Duodenal mucosa (tissue), 2 donors: ENCODE measurements at regions not wholly inside any gene's neighbourhood (a gene's known extent, or its start where the extent isn't known, plus 50 kb on each side); places are given as distances from the start of the nearest gene placed in this dataset.

Experiments
- H3K27ac ChIP-seq: one replicate; pipeline ENCODE4 v1.7.0; 2013; ENCODE audit warnings: low read depth, low read length
- H3K27me3 ChIP-seq, 2 donors: one replicate each; pipeline ENCODE4 v1.7.0; 2013; ENCODE audit warnings: low read length in 2 of 2, control low read depth in 1 of 2; ENCODE audit not compliant: insufficient read depth in 2 of 2, control insufficient read depth in 1 of 2
- H3K36me3 ChIP-seq, 2 donors: one replicate each; pipeline ENCODE4 v1.7.0; 2013; ENCODE audit warnings: low read length in 2 of 2, control low read depth in 1 of 2; ENCODE audit not compliant: insufficient read depth in 2 of 2, control insufficient read depth in 1 of 2
- H3K4me1 ChIP-seq, 2 donors: one replicate each; pipeline ENCODE4 v1.7.0; 2013; ENCODE audit warnings: low read length in 2 of 2, control low read depth in 1 of 2; ENCODE audit not compliant: insufficient read depth in 2 of 2, control insufficient read depth in 1 of 2
- H3K4me3 ChIP-seq, 2 donors: one replicate each; pipeline ENCODE4 v1.7.0; 2013; ENCODE audit warnings: low read length in 2 of 2, low read depth in 1 of 2
- H3K9ac ChIP-seq, 2 donors: one replicate each; pipeline ENCODE4 v1.7.0; 2013; ENCODE audit warnings: low read length in 2 of 2, low read depth in 1 of 2
- H3K9me3 ChIP-seq, 2 donors: one replicate each; pipeline ENCODE4 v1.7.0; 2013; ENCODE audit warnings: low read length in 2 of 2, control low read depth in 1 of 2; ENCODE audit not compliant: control insufficient read depth in 1 of 2

GRCh38 chrX:776061-776460 is 145.5 kb downstream of the SHOX start:
- Histone ChIP-seq H3K9me3 (peaks cover 6 to 9% of the 10 kb centered on the region in 2 donors), H3K27ac (no peak overlapping the region), H3K4me1 (no peaks in the 10 kb centered on the region), H3K36me3 (no peaks in the 10 kb centered on the region), H3K27me3 (no peaks in the 10 kb centered on the region), H3K9ac (no peak overlapping the region), H3K4me3 (no peak overlapping the region)

GRCh38 chrX:774536-774935 is 143.9 kb downstream of the SHOX start:
- no peaks in the 10 kb centered on the region for H3K4me1 ChIP-seq
- no peaks in the 10 kb centered on the region for H3K27me3 ChIP-seq
- H3K27ac ChIP-seq = no peak overlapping the region
- no peak overlapping the region for H3K4me3 ChIP-seq
- H3K9ac ChIP-seq = no peak overlapping the region
- H3K36me3 ChIP-seq = no peaks in the 10 kb centered on the region
- H3K9me3 ChIP-seq = peaks cover 4 to 9% of the 10 kb centered on the region in 2 donors

- Histone ChIP-seq H3K9me3 (peaks cover 5% of the 10 kb centered on the region in 2 donors), H3K27me3 (no peaks in the 10 kb centered on the region), H3K4me3 (no peak overlapping the region), H3K36me3 (no peaks in the 10 kb centered on the region), H3K9ac (no peak overlapping the region), H3K27ac (no peak overlapping the region), H3K4me1 (no peaks in the 10 kb centered on the region)
Measured at GRCh38 chrX:773292-774025, 142.9 kb downstream of the SHOX start.

GRCh38 chrX:771536-771935 is 140.9 kb downstream of the SHOX start:
- H3K4me3 ChIP-seq = no peak overlapping the region
- H3K9ac ChIP-seq = no peak overlapping the region
- H3K27me3 ChIP-seq = no peaks in the 10 kb centered on the region
- H3K36me3 ChIP-seq = no peaks in the 10 kb centered on the region
- H3K9me3 ChIP-seq = peaks cover 8 to 15% of the 10 kb centered on the region in 2 donors
- no peak overlapping the region for H3K27ac ChIP-seq
- no peaks in the 10 kb centered on the region for H3K4me1 ChIP-seq

- H3K9me3 ChIP-seq = peaks cover 8 to 15% of the 10 kb centered on the region in 2 donors
- H3K4me1 ChIP-seq = no peaks in the 10 kb centered on the region
Measured at GRCh38 chrX:769796-770195, 139.2 kb downstream of the SHOX start.

GRCh38 chrX:768596-768995 is 138.0 kb downstream of the SHOX start:
- H3K4me3 ChIP-seq = no peak overlapping the region
- no peak overlapping the region for H3K27ac ChIP-seq
- H3K9me3 ChIP-seq = peaks cover 8 to 15% of the 10 kb centered on the region in 2 donors

More at GRCh38 chrX:769796-770195, 139.2 kb downstream of the SHOX start:
- Histone ChIP-seq H3K27ac (no peak overlapping the region), H3K27me3 (no peaks in the 10 kb centered on the region), H3K36me3 (no peaks in the 10 kb centered on the region), H3K9ac (no peak overlapping the region), H3K4me3 (no peak overlapping the region)

GRCh38 chrX:758917-759316 is 128.3 kb downstream of the SHOX start:
- Histone ChIP-seq H3K27ac (no peak overlapping the region), H3K4me1 (no peaks in the 10 kb centered on the region), H3K4me3 (no peak overlapping the region), H3K9me3 (peaks cover 2 to 3% of the 10 kb centered on the region in 2 donors), H3K27me3 (no peaks in the 10 kb centered on the region), H3K9ac (no peak overlapping the region), H3K36me3 (no peaks in the 10 kb centered on the region)

More at GRCh38 chrX:768596-768995, 138.0 kb downstream of the SHOX start:
- H3K9ac ChIP-seq = no peak overlapping the region
- no peaks in the 10 kb centered on the region for H3K27me3 ChIP-seq
- H3K4me1 ChIP-seq = no peaks in the 10 kb centered on the region
- no peaks in the 10 kb centered on the region for H3K36me3 ChIP-seq

- no peaks in the 10 kb centered on the region for H3K36me3 ChIP-seq
- H3K4me1 ChIP-seq = no peaks in the 10 kb centered on the region
- no peak overlapping the region for H3K27ac ChIP-seq
- no peaks in the 10 kb centered on the region for H3K27me3 ChIP-seq
- no peaks in the 10 kb centered on the region for H3K9me3 ChIP-seq
- no peak overlapping the region for H3K4me3 ChIP-seq
- no peak overlapping the region for H3K9ac ChIP-seq
Measured at GRCh38 chrX:750812-751211, 120.2 kb downstream of the SHOX start.

GRCh38 chrX:750263-750662 is 119.7 kb downstream of the SHOX start:
- H3K36me3 ChIP-seq = no peaks in the 10 kb centered on the region
- peaks cover 0 to under 1% of the 10 kb centered on the region in 2 donors for H3K9me3 ChIP-seq
- no peaks in the 10 kb centered on the region for H3K4me1 ChIP-seq
- H3K4me3 ChIP-seq = no peak overlapping the region
- no peak overlapping the region for H3K27ac ChIP-seq
- H3K27me3 ChIP-seq = no peaks in the 10 kb centered on the region
- no peak overlapping the region for H3K9ac ChIP-seq

GRCh38 chrX:747176-747575 is 116.6 kb downstream of the SHOX start:
- H3K27me3 ChIP-seq = no peaks in the 10 kb centered on the region
- no peaks in the 10 kb centered on the region for H3K36me3 ChIP-seq
- peaks cover 0 to 3% of the 10 kb centered on the region in 2 donors for H3K9me3 ChIP-seq

More at GRCh38 chrX:747176-747575, 116.6 kb downstream of the SHOX start:
- Histone ChIP-seq H3K9ac (no peak overlapping the region), H3K27ac (no peak overlapping the region), H3K4me1 (no peaks in the 10 kb centered on the region), H3K4me3 (no peak overlapping the region)
